ENCODE measurements at regions not wholly inside any gene's neighbourhood (a gene's known extent, or its start where the extent isn't known, plus 50 kb on each side); places are given as distances from the start of the nearest gene placed in this dataset.

DNA sequence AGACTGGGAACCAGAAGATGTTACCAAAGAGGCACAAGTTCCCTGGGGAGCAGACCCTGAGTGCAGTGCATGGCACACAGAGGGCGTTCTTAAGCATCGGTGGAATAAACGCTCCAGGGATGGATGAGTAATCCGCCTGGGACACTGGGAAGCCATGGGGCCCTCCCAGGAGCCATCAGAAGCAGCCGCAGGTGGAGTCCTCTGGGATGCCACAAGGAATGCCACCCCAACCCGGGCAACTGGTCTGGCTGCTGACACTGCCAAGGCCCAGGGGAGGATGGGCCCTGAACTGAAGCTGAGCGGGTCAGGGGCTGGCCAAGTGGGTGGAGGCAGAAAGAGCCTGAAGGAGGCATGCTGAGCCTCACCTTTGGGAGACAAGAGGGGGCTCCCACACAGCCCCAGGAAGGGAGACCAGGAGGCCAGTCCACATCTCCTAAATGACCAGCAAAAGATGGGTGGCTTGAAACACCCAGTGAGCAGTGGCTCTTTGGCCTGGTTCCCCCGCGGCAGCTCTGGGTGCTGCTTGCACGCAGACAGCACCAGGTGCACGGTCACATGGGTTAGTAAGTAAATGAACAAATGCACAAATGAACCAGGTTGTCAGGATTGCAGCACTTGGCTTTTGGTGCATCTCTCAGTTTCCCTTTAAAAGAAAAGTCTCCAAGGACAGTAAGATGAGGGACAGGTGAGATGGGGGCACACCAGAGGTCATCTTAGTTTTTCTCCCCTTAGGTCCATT lies 141.3 kb upstream of the ZMIZ1 start:
- POLR2A ChIA-PET = no interaction called here

DNA sequence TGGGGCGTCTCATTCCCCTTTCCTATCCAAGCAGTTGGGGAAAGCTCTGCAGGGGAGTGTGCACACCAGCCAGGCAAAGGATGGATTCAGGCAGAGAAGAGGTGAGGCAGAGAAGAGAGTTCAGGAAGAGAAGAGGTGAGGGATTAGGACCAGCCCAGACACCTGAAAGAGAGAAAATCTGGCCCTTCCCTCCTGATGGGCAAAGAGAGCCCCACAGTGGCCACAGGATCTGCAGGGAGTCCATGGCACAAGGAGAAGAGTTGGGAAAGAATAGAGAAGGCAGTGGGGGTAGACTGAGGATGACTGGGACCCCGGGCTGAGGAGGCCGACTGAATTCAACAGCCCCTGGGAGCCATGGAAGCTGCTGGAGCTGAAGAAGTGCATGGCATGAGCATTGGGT lies 140.4 kb upstream of the ZMIZ1 start:
- DNase-seq (ENCODE audit: extremely low spot score) = no peak
- CTCF ChIA-PET = no interaction called here
- POLR2A ChIA-PET = no interaction called here
- no peak for TF ChIP-seq ELF4 (IDR thresholded peaks at IDR 0.05)
- no peak for TF ChIP-seq HDGF (IDR thresholded peaks at IDR 0.05; ENCODE audit: borderline replicate concordance)
- TF ChIP-seq SUZ12 (IDR thresholded peaks at IDR 0.05) = no peak
- no peak for TF ChIP-seq NFRKB (IDR thresholded peaks at IDR 0.05)
- no peak for TF ChIP-seq FOXA1 (IDR thresholded peaks at IDR 0.05)
- no peak for TF ChIP-seq ZNF384 (IDR thresholded peaks at IDR 0.05)
- TF ChIP-seq FOXM1 (IDR thresholded peaks at IDR 0.05; ENCODE audit: borderline replicate concordance) = no peak
- no peak for TF ChIP-seq L3MBTL2 (conservative IDR thresholded peaks at IDR 0.05)

More for the DNA sequence above, 141.3 kb upstream of the ZMIZ1 start:
- CTCF ChIA-PET = no interaction called here
- DNase-seq (ENCODE audit: extremely low spot score) = no peak
- no peak for TF ChIP-seq ZNF384 (IDR thresholded peaks at IDR 0.05)
- TF ChIP-seq LEF1 (IDR thresholded peaks at IDR 0.05; ENCODE audit: borderline replicate concordance) = no peak
- no peak for TF ChIP-seq NFRKB (IDR thresholded peaks at IDR 0.05)
- no peak for TF ChIP-seq BHLHE40 (IDR thresholded peaks at IDR 0.05; ENCODE audit: borderline replicate concordance)
- TF ChIP-seq FOXK2 (IDR thresholded peaks at IDR 0.05) = no peak
- no peak for TF ChIP-seq FOXM1 (IDR thresholded peaks at IDR 0.05; ENCODE audit: borderline replicate concordance)
- no peak for TF ChIP-seq CTBP1 (IDR thresholded peaks at IDR 0.05; ENCODE audit: borderline replicate concordance)
- TF ChIP-seq, protein P1, sequence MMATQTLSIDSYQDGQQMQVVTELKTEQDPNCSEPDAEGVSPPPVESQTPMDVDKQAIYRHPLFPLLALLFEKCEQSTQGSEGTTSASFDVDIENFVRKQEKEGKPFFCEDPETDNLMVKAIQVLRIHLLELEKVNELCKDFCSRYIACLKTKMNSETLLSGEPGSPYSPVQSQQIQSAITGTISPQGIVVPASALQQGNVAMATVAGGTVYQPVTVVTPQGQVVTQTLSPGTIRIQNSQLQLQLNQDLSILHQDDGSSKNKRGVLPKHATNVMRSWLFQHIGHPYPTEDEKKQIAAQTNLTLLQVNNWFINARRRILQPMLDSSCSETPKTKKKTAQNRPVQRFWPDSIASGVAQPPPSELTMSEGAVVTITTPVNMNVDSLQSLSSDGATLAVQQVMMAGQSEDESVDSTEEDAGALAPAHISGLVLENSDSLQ (IDR thresholded peaks at IDR 0.05) = no peak
- TF ChIP-seq ARNT (IDR thresholded peaks at IDR 0.05) = no peak
- TF ChIP-seq HDGF (IDR thresholded peaks at IDR 0.05; ENCODE audit: borderline replicate concordance) = no peak
- no peak for TF ChIP-seq TARDBP (IDR thresholded peaks at IDR 0.05)
- TF ChIP-seq SUZ12 (IDR thresholded peaks at IDR 0.05) = no peak
- no peak for TF ChIP-seq FOXA1 (IDR thresholded peaks at IDR 0.05)
- no peak for TF ChIP-seq L3MBTL2 (conservative IDR thresholded peaks at IDR 0.05)
- TF ChIP-seq ELF4 (IDR thresholded peaks at IDR 0.05) = no peak

DNA sequence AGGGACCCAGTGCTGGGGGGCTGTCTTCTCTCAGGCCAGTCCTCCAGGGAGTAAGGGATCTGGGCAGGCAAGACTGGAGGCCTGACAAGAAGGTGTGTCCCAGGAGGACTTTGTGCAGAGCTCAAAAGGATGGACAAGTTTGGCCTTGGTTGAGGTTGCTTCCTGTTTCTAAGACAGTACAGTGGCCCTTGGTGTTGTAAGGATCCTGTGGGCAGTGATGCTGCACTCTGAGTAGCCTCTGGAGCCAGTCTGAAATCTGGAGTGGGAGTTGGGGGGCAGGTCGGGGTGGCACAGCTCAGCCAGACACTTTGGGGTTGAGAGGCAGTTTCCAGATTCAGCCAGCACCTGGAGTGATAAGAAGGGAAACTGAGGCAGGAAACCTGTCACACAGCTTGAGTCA lies 139.2 kb upstream of the ZMIZ1 start:
- ChIA-PET CTCF (interaction anchor here (1.0 kb wide), 1 partner anchor 42 kb away, joined by 3 read pairs; no protein-coding TSS in a partner anchor), POLR2A (no interaction called here)
- DNase-seq (ENCODE audit: extremely low spot score) = no peak
- TF ChIP-seq FOXM1 (IDR thresholded peaks at IDR 0.05; ENCODE audit: borderline replicate concordance) (no peak), L3MBTL2 (conservative IDR thresholded peaks at IDR 0.05) (no peak), SP1 (IDR thresholded peaks at IDR 0.05) (no peak), NFRKB (IDR thresholded peaks at IDR 0.05) (no peak), BHLHE40 (IDR thresholded peaks at IDR 0.05; ENCODE audit: borderline replicate concordance) (no peak), SUZ12 (IDR thresholded peaks at IDR 0.05) (no peak), FOXK2 (IDR thresholded peaks at IDR 0.05) (no peak), CTBP1 (IDR thresholded peaks at IDR 0.05; ENCODE audit: borderline replicate concordance) (no peak)
- TF ChIP-seq, protein P1 (IDR thresholded peaks at IDR 0.05) = no peak

DNA sequence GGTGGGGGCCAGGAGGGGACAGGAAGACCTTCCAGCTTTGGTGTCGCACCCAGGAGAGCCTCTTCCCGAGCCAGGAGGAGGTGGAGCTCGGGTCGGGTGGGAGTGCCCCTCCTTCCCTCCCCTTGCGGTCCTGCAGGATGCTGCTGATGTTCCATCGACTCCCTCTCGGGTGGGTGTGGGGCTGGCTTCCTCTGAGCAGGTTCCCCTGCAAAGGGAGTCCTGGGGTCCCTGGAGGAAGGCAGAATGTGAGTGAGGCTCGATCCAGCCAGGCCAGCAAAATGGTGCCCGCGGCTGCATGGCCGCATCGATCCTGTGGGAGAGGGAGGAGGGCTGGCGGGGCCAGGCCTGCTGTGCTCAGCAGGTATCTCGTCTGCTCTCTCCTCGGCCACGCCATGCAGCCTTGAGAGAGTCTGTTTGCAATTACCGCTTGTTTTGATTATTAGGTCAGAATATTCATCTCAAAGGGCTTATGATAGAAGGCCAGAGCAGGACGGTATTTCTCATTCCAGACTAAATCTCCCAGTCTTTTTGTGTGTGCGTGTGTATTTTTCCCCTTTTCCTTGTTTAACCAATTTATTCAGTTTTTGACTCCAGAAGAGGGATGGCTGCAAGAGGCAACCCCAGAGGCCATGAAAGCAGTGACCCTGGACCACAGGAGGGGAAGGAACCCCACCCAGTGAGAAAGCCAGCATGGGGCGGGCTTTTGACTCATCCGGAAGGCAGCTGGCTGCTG lies 137.3 kb upstream of the ZMIZ1 start:
- ChIA-PET POLR2A (interaction anchor here (0.9 to 1.0 kb wide), 2 partner anchors 10 to 42 kb away, joined by 3 read pairs; no protein-coding TSS in a partner anchor), CTCF (interaction anchor here (1.4 kb wide), 1 partner anchor 264 kb away, joined by 5 read pairs; no protein-coding TSS in a partner anchor)
- TF ChIP-seq LEF1 (IDR thresholded peaks at IDR 0.05; ENCODE audit: borderline replicate concordance) (no peak), SUZ12 (IDR thresholded peaks at IDR 0.05) (no peak), L3MBTL2 (conservative IDR thresholded peaks at IDR 0.05) (peak; percentile 75), CTBP1 (IDR thresholded peaks at IDR 0.05; ENCODE audit: borderline replicate concordance) (peak; percentile 52; the same call in 1 of the 2 replicates)
- peak; percentile 52 for DNase-seq (ENCODE audit: extremely low spot score)

DNA sequence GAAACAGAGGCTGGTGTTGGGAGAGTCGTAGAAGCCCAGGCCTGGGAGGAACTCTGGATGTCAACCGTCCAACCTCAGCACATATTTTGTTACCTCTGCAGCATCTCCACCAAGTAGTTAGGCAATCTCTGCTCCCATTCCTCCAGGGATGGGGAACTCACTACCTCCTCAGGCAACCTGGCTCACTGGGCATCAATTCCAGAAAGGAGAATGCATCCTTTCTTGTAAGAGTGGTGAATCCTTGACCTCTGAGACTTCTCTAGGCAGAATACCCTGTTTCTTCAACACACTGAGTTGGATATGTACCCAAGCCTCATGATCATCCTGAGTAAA lies 136.7 kb upstream of the ZMIZ1 start:
- TF ChIP-seq LEF1 (IDR thresholded peaks at IDR 0.05; ENCODE audit: borderline replicate concordance) (no peak), FOXA1 (IDR thresholded peaks at IDR 0.05) (no peak), ZNF384 (IDR thresholded peaks at IDR 0.05) (no peak), SP1 (IDR thresholded peaks at IDR 0.05) (no peak), L3MBTL2 (conservative IDR thresholded peaks at IDR 0.05) (no peak), TARDBP (IDR thresholded peaks at IDR 0.05) (no peak), ELF4 (IDR thresholded peaks at IDR 0.05) (no peak), HDGF (IDR thresholded peaks at IDR 0.05; ENCODE audit: borderline replicate concordance) (no peak), CTBP1 (IDR thresholded peaks at IDR 0.05; ENCODE audit: borderline replicate concordance) (no peak), SUZ12 (IDR thresholded peaks at IDR 0.05) (no peak), FOXK2 (IDR thresholded peaks at IDR 0.05) (no peak), FOXM1 (IDR thresholded peaks at IDR 0.05; ENCODE audit: borderline replicate concordance) (no peak), ARNT (IDR thresholded peaks at IDR 0.05) (no peak), BHLHE40 (IDR thresholded peaks at IDR 0.05; ENCODE audit: borderline replicate concordance) (no peak), NFRKB (IDR thresholded peaks at IDR 0.05) (no peak)
- TF ChIP-seq, protein P1 (IDR thresholded peaks at IDR 0.05) = no peak
- CTCF ChIA-PET = interaction anchor here (1.4 kb wide), 1 partner anchor 263 kb away, joined by 5 read pairs; no protein-coding TSS in a partner anchor
- DNase-seq (ENCODE audit: extremely low spot score) = no peak
- POLR2A ChIA-PET = interaction anchor here (0.9 kb wide), 1 partner anchor 42 kb away, joined by 3 read pairs; no protein-coding TSS in a partner anchor

Data from HEK293T (cell line).